Loucy (cell line): ENCODE measurements at regions not wholly inside any gene's neighbourhood (a gene's known extent, or its start where the extent isn't known, plus 50 kb on each side); places are given as distances from the start of the nearest gene placed in this dataset.

Experiments
- H2AFZ ChIP-seq: fragments of 200-600 bp; sonication (generic); 2 replicates; pipeline ENCODE4 v1.6.0; 2016; ENCODE audit warnings: antibody characterized with exemption, mild to moderate bottlenecking, low read length, moderate library complexity
- H3F3A ChIP-seq: fragments of 200-600 bp; 2 replicates; pipeline ENCODE4 v1.6.0; 2016; ENCODE audit warnings: antibody characterized with exemption, low read depth, mild to moderate bottlenecking
- H3K27me3 ChIP-seq: fragments of 200-600 bp; sonication (generic); 2 replicates; pipeline ENCODE4 v1.6.1; 2014; ENCODE audit warnings: low read length, mild to moderate bottlenecking; ENCODE audit not compliant: insufficient read depth, poor library complexity, severe bottlenecking
- H3K36me3 ChIP-seq: fragments of 200-600 bp; sonication (generic); 2 replicates; pipeline ENCODE4 v1.6.1; 2016; ENCODE audit warnings: low read length; ENCODE audit not compliant: insufficient read depth
- H3K4me1 ChIP-seq: fragments of 200-600 bp; sonication (generic); 2 replicates; pipeline ENCODE4 v1.5.1; 2014; ENCODE audit warnings: low read length, mild to moderate bottlenecking; ENCODE audit not compliant: insufficient read depth, poor library complexity, severe bottlenecking
- H3K4me2 ChIP-seq: fragments of 200-600 bp; sonication (generic); 2 replicates; pipeline ENCODE4 v1.6.0; 2014; ENCODE audit warnings: antibody characterized with exemption, low read length, low read depth, mild to moderate bottlenecking; ENCODE audit not compliant: poor library complexity, severe bottlenecking
- H3K4me3 ChIP-seq: fragments of 200-600 bp; sonication (generic); 2 replicates; pipeline ENCODE4 v1.5.1; 2014; ENCODE audit warnings: low read length, mild to moderate bottlenecking, mixed read lengths; ENCODE audit not compliant: poor library complexity, severe bottlenecking
- H3K79me2 ChIP-seq: fragments of 200-600 bp; sonication (generic); 2 replicates; pipeline ENCODE4 v1.6.1; 2014; ENCODE audit warnings: low read length; ENCODE audit not compliant: insufficient read depth
- H3K9ac ChIP-seq: fragments of 200-600 bp; sonication (generic); 2 replicates; pipeline ENCODE4 v1.6.0; 2014; ENCODE audit warnings: mild to moderate bottlenecking, low read depth, low read length, moderate library complexity; ENCODE audit not compliant: poor library complexity, severe bottlenecking
- H3K9me2 ChIP-seq: fragments of 200-600 bp; sonication (generic); replicated peaks from 2 replicates; pipeline ENCODE4 v1.6.1; 2016; ENCODE audit warnings: low read depth, low read length, mixed read lengths
- H3K9me3 ChIP-seq: fragments of 200-600 bp; sonication (generic); 2 replicates; pipeline ENCODE4 v1.6.1; 2014; ENCODE audit warnings: mild to moderate bottlenecking, antibody characterized with exemption, low read length, low read depth; ENCODE audit not compliant: insufficient read depth
- H4K20me1 ChIP-seq: fragments of 200-600 bp; sonication (generic); 2 replicates; pipeline ENCODE4 v1.6.0; 2014; ENCODE audit warnings: antibody characterized with exemption, low read length, mild to moderate bottlenecking; ENCODE audit not compliant: insufficient read depth, poor library complexity, severe bottlenecking
- EZH2phosphoT487 ChIP-seq: fragments of 200-600 bp; IDR thresholded peaks from 2 replicates; pipeline ENCODE4 v1.6.1; 2018; ENCODE audit warnings: antibody characterized with exemption, mild to moderate bottlenecking, moderate library complexity, borderline replicate concordance
- TF ChIP-seq, protein P1 (sequence below): fragments of 200-600 bp; sonication (generic); conservative IDR thresholded peaks from 2 replicates; pipeline ENCODE4 v1.5.1; 2014; ENCODE audit warnings: mild to moderate bottlenecking, antibody characterized with exemption, low read length

DNA sequence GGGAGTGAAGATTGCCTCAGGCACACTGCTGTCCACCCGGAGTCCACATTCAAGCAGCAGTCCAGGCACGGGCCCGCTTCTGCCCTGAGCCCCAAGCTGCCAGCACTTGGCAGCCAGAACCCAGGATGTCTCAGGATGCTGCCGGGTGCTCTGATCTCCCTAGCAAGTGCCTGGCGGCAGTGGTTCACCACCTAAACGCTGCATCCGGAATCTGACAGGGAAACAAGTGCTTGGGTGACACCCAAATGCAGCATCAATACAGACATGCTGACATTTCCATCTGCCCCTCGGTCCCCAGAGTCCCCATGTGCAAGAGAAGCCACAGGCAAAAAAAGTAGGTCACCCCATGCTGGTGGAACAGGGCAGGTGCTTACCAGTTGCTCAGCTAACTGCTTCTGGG, 197.1 kb upstream of the RPL38 start:
- H3K4me3 ChIP-seq: no peak overlapping the region
- no peaks in the 10 kb centered on the region for H3K9me3 ChIP-seq
- no peaks in the 10 kb centered on the region for H3K9me2 ChIP-seq
- no peaks in the 10 kb centered on the region for H3K27me3 ChIP-seq
- TF ChIP-seq, protein P1, sequence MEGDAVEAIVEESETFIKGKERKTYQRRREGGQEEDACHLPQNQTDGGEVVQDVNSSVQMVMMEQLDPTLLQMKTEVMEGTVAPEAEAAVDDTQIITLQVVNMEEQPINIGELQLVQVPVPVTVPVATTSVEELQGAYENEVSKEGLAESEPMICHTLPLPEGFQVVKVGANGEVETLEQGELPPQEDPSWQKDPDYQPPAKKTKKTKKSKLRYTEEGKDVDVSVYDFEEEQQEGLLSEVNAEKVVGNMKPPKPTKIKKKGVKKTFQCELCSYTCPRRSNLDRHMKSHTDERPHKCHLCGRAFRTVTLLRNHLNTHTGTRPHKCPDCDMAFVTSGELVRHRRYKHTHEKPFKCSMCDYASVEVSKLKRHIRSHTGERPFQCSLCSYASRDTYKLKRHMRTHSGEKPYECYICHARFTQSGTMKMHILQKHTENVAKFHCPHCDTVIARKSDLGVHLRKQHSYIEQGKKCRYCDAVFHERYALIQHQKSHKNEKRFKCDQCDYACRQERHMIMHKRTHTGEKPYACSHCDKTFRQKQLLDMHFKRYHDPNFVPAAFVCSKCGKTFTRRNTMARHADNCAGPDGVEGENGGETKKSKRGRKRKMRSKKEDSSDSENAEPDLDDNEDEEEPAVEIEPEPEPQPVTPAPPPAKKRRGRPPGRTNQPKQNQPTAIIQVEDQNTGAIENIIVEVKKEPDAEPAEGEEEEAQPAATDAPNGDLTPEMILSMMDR: no peak
- TF ChIP-seq EZH2phosphoT487: no peak
- H3F3A ChIP-seq: no peaks in the 10 kb centered on the region
- no peak overlapping the region for H3K9ac ChIP-seq
- H3K79me2 ChIP-seq: no peaks in the 10 kb centered on the region
- H3K36me3 ChIP-seq: no peaks in the 10 kb centered on the region
- no peak overlapping the region for H2AFZ ChIP-seq
- H4K20me1 ChIP-seq: no peaks in the 10 kb centered on the region
- H3K4me1 ChIP-seq: no peaks in the 10 kb centered on the region
- H3K4me2 ChIP-seq: no peak overlapping the region

DNA sequence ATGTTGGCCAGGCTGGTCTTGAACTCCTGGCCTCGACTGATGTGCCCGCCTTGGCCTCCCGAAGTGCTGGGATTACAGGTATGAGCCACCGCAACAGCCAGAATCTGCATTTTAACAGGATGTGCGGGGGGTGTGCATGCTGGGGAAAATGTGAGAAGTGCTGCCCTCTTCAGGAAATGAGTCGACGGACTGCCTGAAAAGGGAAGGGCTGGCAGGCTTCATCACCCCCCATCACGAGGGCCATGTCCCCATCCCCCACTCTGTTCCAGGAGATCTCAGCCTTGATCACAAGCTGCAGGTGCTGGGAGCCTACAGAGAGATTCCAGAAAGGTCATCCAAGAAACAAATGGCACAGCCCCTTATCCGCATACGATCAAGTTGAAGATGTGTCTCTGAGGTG, 195.3 kb upstream of the RPL38 start:
- Histone ChIP-seq H4K20me1 (no peaks in the 10 kb centered on the region), H3K36me3 (no peaks in the 10 kb centered on the region), H3K4me2 (no peak overlapping the region), H3K9me3 (no peaks in the 10 kb centered on the region), H3K9ac (no peak overlapping the region), H3K9me2 (no peaks in the 10 kb centered on the region), H3K4me3 (no peak overlapping the region), H3K4me1 (peaks cover 5% of the 10 kb centered on the region), H3K79me2 (no peaks in the 10 kb centered on the region), H2AFZ (no peak overlapping the region), H3F3A (no peaks in the 10 kb centered on the region), H3K27me3 (no peaks in the 10 kb centered on the region)
- TF ChIP-seq, protein P1: peak; percentile 69
- no peak for TF ChIP-seq EZH2phosphoT487

DNA sequence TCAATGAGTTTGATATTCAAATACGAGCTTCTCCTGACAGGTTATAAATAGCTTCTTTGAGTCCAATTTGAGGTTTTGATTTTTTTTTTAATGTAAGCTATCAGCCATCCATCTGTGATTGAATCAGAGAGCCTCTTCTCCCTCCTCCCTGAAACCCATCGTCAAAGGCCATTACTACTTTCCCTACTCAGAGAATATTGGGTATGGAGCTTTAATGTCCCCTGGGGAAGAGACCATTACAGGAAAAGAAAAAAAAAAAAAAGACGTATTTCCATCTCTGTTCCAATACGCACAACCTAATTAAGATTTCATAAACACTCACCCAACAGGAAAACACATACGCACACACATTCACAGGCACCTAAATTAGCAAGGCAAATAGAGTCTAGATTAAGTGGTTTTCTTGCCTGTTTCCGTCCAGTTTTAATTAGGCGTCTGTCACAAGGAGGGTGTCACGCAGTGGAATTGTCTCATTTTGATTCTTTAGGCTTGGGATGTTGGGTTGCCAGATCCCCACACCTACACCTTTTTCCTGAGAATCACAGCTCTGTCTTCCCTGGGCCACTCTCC, 194.3 kb upstream of the RPL38 start:
- no peak overlapping the region for H2AFZ ChIP-seq
- H3K79me2 ChIP-seq: no peaks in the 10 kb centered on the region
- no peaks in the 10 kb centered on the region for H3K9me2 ChIP-seq
- peaks cover 5% of the 10 kb centered on the region for H3K4me1 ChIP-seq
- H3K4me3 ChIP-seq: no peak overlapping the region
- no peaks in the 10 kb centered on the region for H3K36me3 ChIP-seq
- H3K9me3 ChIP-seq: no peaks in the 10 kb centered on the region
- no peak overlapping the region for H3K9ac ChIP-seq
- H4K20me1 ChIP-seq: no peaks in the 10 kb centered on the region
- TF ChIP-seq, protein P1: no peak
- TF ChIP-seq EZH2phosphoT487: no peak
- no peaks in the 10 kb centered on the region for H3F3A ChIP-seq
- H3K4me2 ChIP-seq: no peak overlapping the region
- H3K27me3 ChIP-seq: no peaks in the 10 kb centered on the region
